GM19043 (cell line): ENCODE measurements at regions not wholly inside any gene's neighbourhood (a gene's known extent, or its start where the extent isn't known, plus 50 kb on each side); places are given as distances from the start of the nearest gene placed in this dataset.
A peak's percentile ranks its signal among the peaks of the same experiment; 100 is the strongest.
"Not testable (repeated sequence)": the region's sequence is repeated elsewhere in the genome, so short reads cannot be mapped to it uniquely, and the experiment has no call there.

Source experiments
- ATAC-seq: cut with Tn5 transposase; IDR thresholded peaks from one replicate; pipeline ENCODE4 v1.9.1; 2021; ENCODE audit warnings: low read depth; ENCODE audit not compliant: unreplicated experiment

- not testable (repeated sequence) for ATAC-seq
These were observed 57.4 kb upstream of the NUTM2D start for GRCh38 chr10:87300163-87300562.

- peak; percentile 93 for ATAC-seq
These were observed 56.0 kb upstream of the NUTM2D start for GRCh38 chr10:87301466-87302115.

GRCh38 chr10:87302132-87302531 lies 55.4 kb upstream of the NUTM2D start:
- ATAC-seq, result not testable (repeated sequence)

- not testable (repeated sequence) for ATAC-seq
These were observed 53.8 kb upstream of the NUTM2D start for GRCh38 chr10:87303707-87304106.

GRCh38 chr10:87306681-87307080 lies 50.9 kb upstream of the NUTM2D start:
- ATAC-seq, result not testable (repeated sequence)
